ENCODE measurements at regions not wholly inside any gene's neighbourhood (a gene's known extent, or its start where the extent isn't known, plus 50 kb on each side); places are given as distances from the start of the nearest gene placed in this dataset.

- TF ChIP-seq CTCF (IDR thresholded peaks at IDR 0.05; ENCODE audit: extremely low read depth in 1 of 2, insufficient read depth in 1 of 2, low read depth in 1 of 2, low read length in 2 of 2) (no peak), POLR2A (IDR thresholded peaks at IDR 0.05; ENCODE audit: low read depth, low read length) (no peak), POLR2AphosphoS5 (IDR thresholded peaks at IDR 0.05; ENCODE audit: insufficient read depth, low read depth, low read length) (no peak), EZH2 (IDR thresholded peaks at IDR 0.05; ENCODE audit: borderline replicate concordance, low read depth, low read length, severe bottlenecking) (no peak), JUN (IDR thresholded peaks at IDR 0.05; ENCODE audit: borderline replicate concordance, insufficient read depth, insufficient read length, low read depth) (no peak), MAX (IDR thresholded peaks at IDR 0.05; ENCODE audit: insufficient read depth, insufficient read length) (no peak), GATA2 (IDR thresholded peaks at IDR 0.05; ENCODE audit: insufficient read depth, insufficient read length, low read depth, low read length) (no peak), FOS (IDR thresholded peaks at IDR 0.05; ENCODE audit: borderline replicate concordance, insufficient read depth, low read length) (no peak)
These were observed 105.0 kb upstream of the ANKRD50 start for GRCh38 chr4:124817531-124817930.
